ENCODE measurements at regions not wholly inside any gene's neighbourhood (a gene's known extent, or its start where the extent isn't known, plus 50 kb on each side); places are given as distances from the start of the nearest gene placed in this dataset.

DNA sequence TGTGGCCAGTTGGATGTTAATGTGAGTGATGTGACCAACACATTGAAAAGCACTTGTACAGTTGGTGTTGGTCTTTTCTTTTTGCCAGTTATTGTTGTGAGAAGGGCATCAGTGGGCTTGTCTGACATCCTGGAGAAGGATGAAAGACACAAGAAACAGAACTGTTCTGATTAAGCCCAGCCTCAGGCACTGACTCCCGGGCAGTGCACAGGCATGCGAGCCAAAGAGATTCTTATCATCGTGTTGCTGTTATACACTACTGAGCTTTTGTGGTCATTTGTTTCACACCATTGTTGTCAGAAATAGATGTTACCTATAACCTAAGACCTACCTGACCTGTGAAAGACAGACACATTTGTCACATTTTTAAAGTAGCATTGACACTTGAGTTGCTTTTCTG, 236.8 kb upstream of the CA10 start:
- TF ChIP-seq, protein P1, sequence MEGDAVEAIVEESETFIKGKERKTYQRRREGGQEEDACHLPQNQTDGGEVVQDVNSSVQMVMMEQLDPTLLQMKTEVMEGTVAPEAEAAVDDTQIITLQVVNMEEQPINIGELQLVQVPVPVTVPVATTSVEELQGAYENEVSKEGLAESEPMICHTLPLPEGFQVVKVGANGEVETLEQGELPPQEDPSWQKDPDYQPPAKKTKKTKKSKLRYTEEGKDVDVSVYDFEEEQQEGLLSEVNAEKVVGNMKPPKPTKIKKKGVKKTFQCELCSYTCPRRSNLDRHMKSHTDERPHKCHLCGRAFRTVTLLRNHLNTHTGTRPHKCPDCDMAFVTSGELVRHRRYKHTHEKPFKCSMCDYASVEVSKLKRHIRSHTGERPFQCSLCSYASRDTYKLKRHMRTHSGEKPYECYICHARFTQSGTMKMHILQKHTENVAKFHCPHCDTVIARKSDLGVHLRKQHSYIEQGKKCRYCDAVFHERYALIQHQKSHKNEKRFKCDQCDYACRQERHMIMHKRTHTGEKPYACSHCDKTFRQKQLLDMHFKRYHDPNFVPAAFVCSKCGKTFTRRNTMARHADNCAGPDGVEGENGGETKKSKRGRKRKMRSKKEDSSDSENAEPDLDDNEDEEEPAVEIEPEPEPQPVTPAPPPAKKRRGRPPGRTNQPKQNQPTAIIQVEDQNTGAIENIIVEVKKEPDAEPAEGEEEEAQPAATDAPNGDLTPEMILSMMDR (conservative IDR thresholded peaks at IDR 0.05; ENCODE audit: control insufficient read depth, insufficient read depth, low read depth, low read length): no peak
- no peak for DNase-seq (ENCODE audit: low read depth)
- H3K4me3 ChIP-seq (ENCODE audit: control insufficient read depth, low read depth, low read length): no peak overlapping the region

DNA sequence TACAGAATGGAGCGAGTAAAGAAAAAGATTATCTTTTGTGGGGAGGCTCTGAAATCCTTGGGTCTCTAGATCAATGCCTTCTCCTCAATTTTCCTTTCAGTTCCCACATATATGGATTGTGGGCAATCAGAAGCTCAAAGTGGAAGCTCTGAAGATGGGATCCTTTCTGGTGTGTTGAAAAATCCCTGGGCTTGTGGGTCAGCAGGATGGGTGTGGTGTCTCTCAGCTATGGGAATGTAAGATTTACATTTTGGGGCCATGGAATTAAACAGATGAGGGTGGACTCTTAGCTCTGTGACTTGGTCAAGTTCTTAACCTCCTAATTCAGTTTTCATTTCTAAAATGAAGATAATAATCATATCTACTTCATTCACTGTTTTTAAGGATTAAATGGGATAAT, 231.9 kb upstream of the CA10 start:
- H3K4me3 ChIP-seq (ENCODE audit: control insufficient read depth, low read depth, low read length): no peak overlapping the region
- TF ChIP-seq, protein P1 (conservative IDR thresholded peaks at IDR 0.05; ENCODE audit: control insufficient read depth, insufficient read depth, low read depth, low read length): no peak
- no peak for DNase-seq (ENCODE audit: low read depth)

DNA sequence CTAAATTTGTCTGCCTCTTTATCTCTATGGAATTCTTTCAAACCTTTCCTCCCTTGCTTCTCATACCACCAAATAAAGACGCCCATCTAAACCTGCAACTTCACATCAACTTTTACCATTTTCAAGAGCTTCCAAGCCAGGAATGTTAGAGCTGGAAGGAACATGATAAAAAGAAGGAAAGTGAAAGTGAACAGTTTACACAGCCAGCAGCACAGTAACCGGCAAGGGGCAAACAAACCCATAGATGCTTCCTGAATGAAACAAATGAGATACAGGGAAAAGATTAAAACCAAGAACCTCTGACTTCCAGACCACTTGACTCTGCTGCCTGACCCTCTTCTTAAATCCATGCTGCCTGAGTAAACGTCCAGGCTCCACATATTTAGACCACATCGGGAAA, 231.1 kb upstream of the CA10 start:
- H3K4me3 ChIP-seq (ENCODE audit: control insufficient read depth, low read depth, low read length): no peak overlapping the region
- DNase-seq (ENCODE audit: low read depth): no peak
- TF ChIP-seq, protein P1 (conservative IDR thresholded peaks at IDR 0.05; ENCODE audit: control insufficient read depth, insufficient read depth, low read depth, low read length): no peak

DNA sequence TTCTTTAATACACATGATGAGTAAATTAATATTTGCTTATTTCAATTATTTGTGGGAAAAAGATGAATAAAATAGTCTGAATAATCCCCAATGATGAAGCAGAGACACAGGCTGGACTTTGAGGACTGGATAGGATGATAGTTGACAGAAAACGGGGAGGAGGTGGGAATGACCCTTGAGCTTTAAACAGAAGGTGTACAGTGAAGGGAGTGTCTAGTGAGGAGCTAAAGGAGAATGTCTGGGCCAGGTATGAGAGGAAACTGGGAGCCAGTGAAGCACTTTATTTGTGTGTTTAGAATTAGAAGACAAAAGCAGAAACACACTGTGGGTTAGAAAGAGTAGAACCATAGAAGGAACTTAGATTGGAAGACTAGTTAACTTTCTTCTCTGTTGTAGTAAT, 230.4 kb upstream of the CA10 start:
- no peak overlapping the region for H3K4me3 ChIP-seq (ENCODE audit: control insufficient read depth, low read depth, low read length)
- TF ChIP-seq, protein P1 (conservative IDR thresholded peaks at IDR 0.05; ENCODE audit: control insufficient read depth, insufficient read depth, low read depth, low read length): no peak
- no peak for DNase-seq (ENCODE audit: low read depth)

DNA sequence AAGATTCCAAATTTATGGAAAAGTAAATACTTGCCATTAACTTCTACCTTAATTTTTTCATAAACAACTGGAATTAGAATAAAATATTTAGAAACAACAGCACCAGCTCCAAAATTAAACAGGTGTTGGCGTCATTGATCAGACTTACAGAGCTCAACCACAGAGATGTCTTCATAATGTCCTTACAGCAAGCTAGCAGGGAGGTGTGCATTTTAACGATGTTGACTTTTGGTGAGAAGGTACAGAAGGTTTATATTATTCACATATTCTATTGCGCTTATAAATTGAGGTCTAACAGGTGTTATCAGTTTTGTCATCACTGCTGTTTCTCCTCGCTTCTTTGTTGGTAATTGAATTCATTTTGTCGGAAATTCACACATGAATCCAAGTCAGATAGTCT, 226.2 kb upstream of the CA10 start:
- no peak for DNase-seq (ENCODE audit: low read depth)
- no peak overlapping the region for H3K4me3 ChIP-seq (ENCODE audit: control insufficient read depth, low read depth, low read length)
- TF ChIP-seq, protein P1 (conservative IDR thresholded peaks at IDR 0.05; ENCODE audit: control insufficient read depth, insufficient read depth, low read depth, low read length): no peak

DNA sequence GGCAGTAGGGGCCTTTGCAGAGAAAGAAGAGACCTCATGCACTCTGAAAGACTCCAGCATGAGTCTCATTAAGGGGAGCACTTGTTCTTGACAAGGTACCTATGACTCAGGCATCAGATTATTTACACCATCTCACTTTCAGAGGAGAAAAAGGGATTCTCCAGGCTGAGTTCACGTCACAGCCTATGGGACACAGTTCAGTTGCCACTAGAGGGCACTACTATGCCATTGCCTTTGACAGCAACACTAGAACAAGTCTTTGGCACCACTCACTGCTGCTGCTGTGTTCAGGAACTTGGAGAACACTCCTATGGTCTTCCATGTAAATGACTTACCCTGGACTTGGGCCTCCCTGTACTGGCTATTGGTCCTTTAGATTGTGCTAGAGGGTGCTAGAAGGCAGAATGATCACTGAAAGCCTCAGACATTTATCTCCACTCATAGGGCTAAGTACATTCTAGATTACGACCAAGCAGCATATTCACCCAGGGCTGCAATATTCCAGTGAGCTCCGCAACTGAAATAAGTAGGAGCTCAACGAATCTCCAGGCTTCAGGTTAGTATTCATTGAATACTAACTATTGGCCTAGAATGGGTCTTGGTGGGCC, 225.1 kb upstream of the CA10 start:
- DNase-seq (ENCODE audit: low read depth): peak; percentile 25
- no peak overlapping the region for H3K4me3 ChIP-seq (ENCODE audit: control insufficient read depth, low read depth, low read length)
- TF ChIP-seq, protein P1 (conservative IDR thresholded peaks at IDR 0.05; ENCODE audit: control insufficient read depth, insufficient read depth, low read depth, low read length): peak; percentile 38

DNA sequence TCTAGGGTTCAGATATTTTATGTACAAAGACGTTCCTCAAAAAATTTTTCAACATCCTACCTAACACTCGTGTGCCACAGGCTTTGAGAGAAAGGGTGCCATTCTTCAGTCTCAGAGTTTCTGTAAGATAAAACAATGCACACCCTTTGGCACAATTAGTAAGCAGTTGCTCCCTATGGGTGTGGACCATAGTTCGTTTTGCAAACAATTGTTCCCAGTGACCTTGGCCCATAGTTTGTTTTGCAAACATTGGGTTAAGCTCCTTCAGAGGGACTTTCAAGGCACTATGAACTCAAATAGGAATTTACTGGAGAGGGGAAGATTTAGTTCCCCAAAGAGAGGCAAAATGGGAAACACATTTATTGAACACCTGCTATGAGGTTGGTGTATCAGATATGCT, 220.3 kb upstream of the CA10 start:
- H3K4me3 ChIP-seq (ENCODE audit: control insufficient read depth, low read depth, low read length): no peak overlapping the region
- DNase-seq (ENCODE audit: low read depth): no peak
- TF ChIP-seq, protein P1 (conservative IDR thresholded peaks at IDR 0.05; ENCODE audit: control insufficient read depth, insufficient read depth, low read depth, low read length): no peak
